CD1c-positive myeloid dendritic cell (primary cell): ENCODE measurements at regions not wholly inside any gene's neighbourhood (a gene's known extent, or its start where the extent isn't known, plus 50 kb on each side); places are given as distances from the start of the nearest gene placed in this dataset.

Experiments used
- DNase-seq: peaks from one replicate; pipeline ENCODE4 v3.0.0-alpha.2; 2016; ENCODE audit errors: extremely low spot score

- peak; percentile 44 for DNase-seq
Measured at GRCh38 chr20:50298554-50299324, 108.1 kb downstream of the CEBPB start.

DNA sequence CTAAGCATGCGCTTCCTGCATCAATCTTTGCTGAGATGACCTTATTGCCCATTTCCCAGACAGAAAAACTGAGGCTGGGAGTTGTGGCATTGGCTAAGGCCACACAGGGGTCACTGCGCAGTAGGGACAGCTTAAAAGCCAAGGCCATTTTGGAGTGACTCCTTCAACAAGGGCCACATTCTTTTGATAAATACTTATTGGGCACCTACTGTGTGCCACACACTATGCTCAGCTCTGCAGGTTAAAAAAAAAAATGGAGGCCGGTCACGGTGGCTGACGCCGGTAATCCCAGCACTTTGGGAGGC is 108.6 kb downstream of the CEBPB start:
- DNase-seq = no peak

DNA sequence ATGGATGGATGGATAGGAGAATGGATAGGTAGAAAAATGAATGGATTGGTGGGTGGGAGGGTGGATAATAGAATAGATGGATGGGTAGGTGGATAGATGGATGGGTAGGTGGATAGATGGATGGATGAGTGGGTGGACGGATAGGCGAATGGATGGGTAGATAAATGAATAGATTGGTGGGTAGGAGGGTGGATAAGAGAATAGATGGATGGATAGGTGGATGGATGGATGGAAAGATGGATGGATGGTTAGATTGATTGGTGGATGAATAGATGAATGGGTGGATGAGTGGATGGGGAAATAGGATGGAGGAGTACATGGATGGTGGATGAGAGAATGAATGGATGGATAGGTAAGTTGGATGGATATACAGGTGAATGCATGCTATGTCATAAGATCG is 110.5 kb downstream of the CEBPB start:
- DNase-seq = no peak

DNA sequence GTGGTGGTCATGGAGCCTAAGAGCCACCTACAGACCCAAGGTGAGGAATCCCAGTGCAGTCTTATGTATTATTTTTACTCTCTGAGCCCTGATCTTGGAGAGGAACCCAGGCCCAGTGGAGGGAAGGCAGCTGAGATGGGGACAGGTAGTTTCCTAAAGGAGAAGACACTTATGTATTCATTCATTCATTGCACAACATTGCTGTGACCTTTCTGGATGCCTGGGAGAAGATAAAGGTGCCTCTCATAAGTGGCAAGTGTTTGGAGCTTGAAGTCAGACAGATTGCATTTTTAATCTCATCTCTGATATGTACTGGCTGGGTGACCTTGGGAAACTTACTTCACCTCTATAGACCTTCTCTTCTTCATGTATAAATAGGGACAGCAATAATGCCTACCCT is 111.1 kb downstream of the CEBPB start:
- no peak for DNase-seq

DNA sequence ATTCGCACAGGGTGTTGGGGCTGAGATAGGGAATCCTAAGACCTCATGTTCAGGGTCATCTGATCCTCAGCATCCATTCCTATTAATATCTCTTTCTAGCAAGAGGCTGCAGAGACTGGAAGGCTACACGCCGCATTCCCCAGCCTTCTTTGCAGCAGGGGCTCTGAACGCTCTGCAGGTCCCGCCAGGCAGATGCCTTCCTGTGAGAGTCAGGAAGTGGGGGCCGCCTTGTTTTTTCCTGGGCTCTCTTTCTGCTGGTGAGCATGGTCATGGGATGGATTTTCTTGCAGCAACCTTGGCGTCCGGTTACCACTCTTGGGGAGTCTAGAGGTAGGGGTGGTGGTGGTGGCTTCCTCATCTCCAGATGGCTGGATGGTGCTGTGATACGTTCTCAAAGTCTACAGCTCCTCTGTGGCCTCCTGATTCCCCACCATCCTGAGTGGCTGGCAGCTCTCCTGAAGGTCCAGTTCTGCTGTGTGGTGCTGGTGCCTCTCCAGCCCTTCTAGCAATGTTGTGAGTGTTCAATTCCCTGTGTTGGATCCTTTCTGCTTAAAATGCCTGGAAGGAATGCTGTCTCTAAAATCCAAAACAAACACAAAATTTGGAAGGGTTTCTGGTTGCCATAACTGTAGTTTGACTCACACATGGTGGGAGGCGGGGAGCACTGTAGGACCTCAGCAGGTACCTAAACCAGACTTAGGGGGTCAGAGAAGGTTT is 111.9 kb downstream of the CEBPB start:
- no peak for DNase-seq

DNA sequence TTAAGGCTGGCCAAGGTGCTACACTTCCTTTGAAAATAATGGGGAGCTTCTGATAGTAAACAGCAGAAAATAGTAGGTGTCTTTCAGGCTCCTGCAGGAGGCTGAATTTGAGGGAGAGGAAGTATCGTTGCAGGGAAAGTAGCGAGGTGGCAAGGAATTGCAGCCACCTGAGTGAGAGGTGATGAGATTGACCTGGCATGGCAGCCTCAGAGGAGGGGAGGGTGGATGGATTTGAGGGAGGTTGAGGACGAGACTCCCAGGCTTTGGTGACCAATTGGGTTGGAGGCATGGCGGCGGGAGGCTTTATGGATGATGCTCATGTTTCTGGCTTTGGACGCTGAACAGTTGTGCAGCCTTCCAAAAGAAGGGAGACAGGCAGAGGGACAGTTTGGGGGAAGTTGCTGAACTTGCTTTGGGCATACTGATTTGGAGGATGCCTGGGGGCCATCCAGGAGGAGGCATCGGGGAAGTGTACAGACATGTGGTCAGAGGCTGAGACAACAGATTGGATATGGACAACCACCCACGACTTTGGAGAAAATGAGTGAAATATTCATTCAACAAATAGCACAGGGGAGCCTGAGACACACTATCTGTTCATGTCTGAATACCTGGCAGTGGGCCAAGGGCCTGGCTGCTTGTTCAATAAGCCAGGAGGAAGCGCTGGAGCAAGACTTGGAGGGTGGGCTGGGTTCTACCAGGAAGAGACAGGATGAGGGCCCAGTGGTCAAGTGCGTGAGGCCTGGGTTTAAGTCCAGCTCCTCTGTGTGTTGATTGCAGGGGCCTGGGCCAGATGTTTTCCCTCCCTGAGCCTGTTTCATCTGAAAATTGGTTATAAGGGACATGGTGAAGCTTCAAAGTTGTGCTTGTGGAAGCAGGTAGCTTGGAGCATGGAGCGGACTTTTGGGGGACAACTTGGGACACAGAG is 113.2 kb downstream of the CEBPB start:
- peak; percentile 44 for DNase-seq

- no peak for DNase-seq
Measured at GRCh38 chr20:50304501-50304856, 113.8 kb downstream of the CEBPB start.

- no peak for DNase-seq
Measured at GRCh38 chr20:50304923-50305635, 114.4 kb downstream of the CEBPB start.

DNA sequence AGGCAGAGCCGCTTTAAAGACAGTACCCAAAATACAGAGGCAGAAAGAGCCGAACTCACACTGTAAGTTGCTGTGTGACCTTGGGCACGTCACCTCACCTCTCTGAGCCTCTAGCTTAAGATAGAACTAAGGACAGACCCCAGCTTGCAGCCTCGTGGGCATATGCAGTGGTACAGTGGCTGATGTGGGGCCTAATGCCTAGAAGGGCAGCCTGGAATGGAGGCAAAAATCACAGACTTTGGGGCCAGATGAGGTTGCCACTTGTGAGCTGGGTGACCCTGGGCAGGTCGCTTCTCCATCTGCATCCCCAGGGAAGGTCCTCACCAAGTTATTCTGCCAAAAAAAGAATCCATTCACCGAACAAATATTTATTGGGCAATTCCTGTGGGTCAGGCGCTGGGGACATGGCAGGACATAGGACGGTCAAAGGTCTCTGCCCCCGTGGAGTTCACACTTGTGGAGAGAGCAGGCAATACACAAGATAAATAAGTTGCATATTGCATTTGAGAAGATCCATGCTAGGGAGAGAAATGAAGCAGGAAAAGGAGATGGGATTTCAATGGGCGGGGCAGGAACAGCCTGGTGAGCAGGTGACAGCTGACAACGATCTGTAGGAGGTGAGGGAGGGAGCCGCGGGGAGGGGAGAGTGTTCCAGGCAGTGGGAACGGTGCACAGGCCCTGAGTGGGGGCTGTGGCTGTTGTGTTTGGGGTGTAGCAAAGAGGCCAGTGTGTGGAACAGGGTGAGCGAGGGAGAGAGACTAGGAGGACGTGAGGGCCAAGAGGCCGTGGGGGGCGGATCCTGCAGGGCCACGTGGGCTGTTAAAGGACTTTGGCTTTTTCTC is 115.2 kb downstream of the CEBPB start:
- no peak for DNase-seq

DNA sequence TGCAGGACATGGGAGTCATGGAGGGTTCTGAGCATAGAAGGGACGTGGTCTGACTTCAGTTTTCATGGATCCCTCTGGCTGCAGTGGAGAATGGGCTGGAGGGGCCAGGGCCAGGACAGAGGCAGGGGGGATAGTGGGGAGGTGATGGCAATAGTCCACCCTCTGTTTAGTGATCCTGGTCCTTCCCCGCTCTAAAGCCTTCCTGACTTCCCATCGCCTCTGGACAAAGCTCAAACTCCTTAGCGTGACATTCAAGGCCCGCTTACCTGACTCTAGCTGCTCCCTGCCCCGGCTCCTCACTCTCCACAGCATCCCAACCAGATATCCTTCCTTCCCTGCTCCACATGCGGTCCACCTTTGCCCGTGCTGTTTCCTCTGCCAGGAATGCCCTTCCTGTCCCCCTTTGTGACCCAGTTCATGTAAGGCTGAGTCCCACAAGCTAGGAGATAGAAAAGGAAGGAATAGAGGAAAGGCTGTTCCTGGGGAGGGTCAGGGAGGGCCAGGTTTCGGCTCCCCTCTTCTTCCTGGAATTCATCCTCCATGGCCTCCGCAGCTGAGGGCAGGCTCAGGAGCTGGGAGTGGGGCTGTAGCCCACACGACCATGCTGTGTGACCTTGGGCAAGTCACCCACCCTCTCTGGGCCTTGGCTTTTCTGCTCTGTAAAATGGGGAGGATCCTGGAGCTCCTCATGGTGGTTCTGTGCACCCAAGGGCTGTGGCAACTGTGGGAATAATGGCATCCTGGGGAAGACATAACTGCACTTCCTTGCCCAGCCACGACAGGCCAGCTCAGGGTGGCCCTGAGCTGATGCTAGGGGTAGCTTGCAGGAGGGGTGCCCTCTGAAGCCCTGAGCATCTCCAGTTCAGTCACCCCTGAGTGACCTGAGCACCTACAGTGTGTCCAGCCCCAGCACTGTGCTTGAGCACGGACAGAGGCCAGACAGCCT is 116.1 kb downstream of the CEBPB start:
- DNase-seq = no peak

- DNase-seq = peak; percentile 35
Measured at GRCh38 chr20:50308166-50308512, 117.5 kb downstream of the CEBPB start.

- DNase-seq = peak; percentile 76
Measured at GRCh38 chr20:50308513-50309279, 118.1 kb downstream of the CEBPB start.

- no peak for DNase-seq
Measured at GRCh38 chr20:50309280-50309763, 118.7 kb downstream of the CEBPB start.

DNA sequence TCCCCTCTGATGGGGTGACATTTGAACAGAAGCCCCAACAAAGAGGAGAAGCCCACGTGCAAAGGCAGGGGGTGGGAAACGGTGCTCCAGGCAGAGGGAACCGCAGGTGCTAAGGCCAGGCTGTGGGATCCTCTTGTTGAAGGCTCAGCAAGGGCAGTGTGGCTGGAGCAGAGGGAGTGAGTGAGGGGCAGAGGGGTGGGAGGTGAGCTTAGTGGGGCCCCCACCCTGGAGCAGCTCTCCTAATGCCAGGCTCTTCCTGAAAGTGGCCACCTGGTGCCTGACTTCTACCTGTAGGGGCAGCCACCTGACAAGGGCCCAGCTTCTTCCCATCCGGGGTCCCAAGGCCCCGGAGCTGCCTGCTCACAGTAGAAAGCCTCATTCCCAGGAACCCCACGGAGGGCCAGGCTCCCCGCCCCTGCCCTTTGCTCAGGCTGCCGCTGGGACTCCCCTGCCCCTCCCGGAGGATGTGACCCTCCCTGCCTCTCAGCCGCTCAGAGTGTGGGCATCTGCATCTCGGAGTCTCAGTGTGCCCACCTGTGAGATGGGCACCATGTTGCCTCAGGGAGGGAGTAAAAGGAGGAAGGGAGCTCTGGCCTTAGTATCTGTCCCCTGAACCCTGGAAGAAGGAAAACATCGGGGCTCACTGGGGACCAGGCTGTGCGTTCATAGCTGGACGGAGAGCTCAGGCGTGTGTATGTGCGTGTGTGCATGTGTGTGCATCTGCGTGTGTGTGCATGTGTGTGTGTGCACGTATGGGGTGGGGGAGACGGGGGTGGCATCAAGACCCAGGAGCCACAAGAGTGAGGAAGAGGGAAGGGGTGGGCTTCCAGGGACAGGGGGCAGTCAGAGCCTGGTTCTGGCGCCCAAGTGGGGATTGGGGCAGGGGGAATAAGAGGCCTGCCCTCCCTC is 119.4 kb downstream of the CEBPB start:
- DNase-seq = no peak

DNA sequence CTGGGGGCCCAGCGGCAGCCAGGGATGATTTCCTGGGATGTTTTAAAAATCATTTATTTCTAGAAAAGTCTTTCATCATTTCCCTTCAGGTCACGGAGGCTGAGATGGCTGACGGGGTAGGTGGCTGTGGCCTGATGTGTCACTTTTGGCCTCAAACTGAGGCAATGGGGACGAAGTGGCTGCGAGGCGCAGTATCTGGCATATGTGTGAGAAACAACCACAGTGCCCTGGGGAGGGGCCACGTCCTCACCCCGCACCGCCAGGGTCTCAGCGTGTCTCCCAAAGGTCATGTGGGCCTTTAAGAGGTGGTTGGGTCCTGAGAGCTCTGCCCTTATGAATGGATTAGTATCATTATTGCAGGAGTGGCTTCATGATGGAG is 120.0 kb downstream of the CEBPB start:
- DNase-seq = no peak

- no peak for DNase-seq
Measured at GRCh38 chr20:50311308-50312001, 120.8 kb downstream of the CEBPB start.

- DNase-seq = no peak
Measured at GRCh38 chr20:50312002-50312681, 121.5 kb downstream of the CEBPB start.
